Gastrocnemius medialis (tissue), 4 donors: ENCODE measurements at regions not wholly inside any gene's neighbourhood (a gene's known extent, or its start where the extent isn't known, plus 50 kb on each side); places are given as distances from the start of the nearest gene placed in this dataset.
"Not testable (repeated sequence)": the region's sequence is repeated elsewhere in the genome, so short reads cannot be mapped to it uniquely, and the experiment has no call there.

Experiments
- ATAC-seq, 2 donors: fragments of 150-250 bp; one replicate each; pipeline ENCODE4 v1.9.1; 2016
- DNase-seq, 2 donors: peaks; one replicate each; pipeline ENCODE4 v3.0.0-alpha.2; 2019
- H3K27ac ChIP-seq, 4 donors: fragments of 200-600 bp; sonication (generic); 1 replicate in 1 of 4; 2 replicates in 3 of 4; pipeline ENCODE4 v1.5.1; 2016 to 2018; ENCODE audit warnings: mild to moderate bottlenecking in 2 of 4, moderate library complexity in 1 of 4
- H3K27me3 ChIP-seq, 3 donors: fragments of 200-600 bp; sonication (generic) in 2 of 3; 1 replicate in 1 of 3; 2 replicates in 2 of 3; pipeline versions ENCODE4 v1.5.1 to v1.6.0; 2016 to 2019; ENCODE audit warnings: mild to moderate bottlenecking in 1 of 3, moderate library complexity in 1 of 3
- H3K36me3 ChIP-seq, 2 donors: fragments of 200-600 bp; sonication (generic) in 1 of 2; one replicate each; pipeline ENCODE4 v1.5.1; 2017 to 2018
- H3K4me1 ChIP-seq, 2 donors: fragments of 200-600 bp; sonication (generic) in 1 of 2; one replicate each; pipeline ENCODE4 v1.5.1; 2016 to 2017; ENCODE audit warnings: mild to moderate bottlenecking in 2 of 2
- H3K4me3 ChIP-seq, 4 donors: fragments of 200-600 bp; sonication (generic) in 3 of 4; 1 replicate in 1 of 4; 2 replicates in 3 of 4; pipeline ENCODE4 v1.5.1; 2016 to 2019; ENCODE audit warnings: mild to moderate bottlenecking in 2 of 4
- H3K9me3 ChIP-seq, 3 donors: fragments of 200-600 bp; sonication (generic) in 2 of 3; 1 replicate in 1 of 3; 2 replicates in 2 of 3; pipeline ENCODE4 v1.5.1; 2016 to 2019
- POLR2A ChIP-seq, 2 donors: fragments of 450-650 bp; IDR thresholded peaks; one replicate each; pipeline ENCODE4 v1.6.1; 2017; ENCODE audit warnings: antibody characterized with exemption in 2 of 2, mild to moderate bottlenecking in 2 of 2, moderate library complexity in 2 of 2
- in situ Hi-C, 4 donors: fragments of 200-750 bp; cut with MboI; loops; one replicate each; pipeline versions ENCODE4 v1.15.0 to v1.8.0; 2017; ENCODE audit warnings: low sequenced_read_pairs in 4 of 4
- intact Hi-C: fragments of 100-400 bp; cut with DNase I; formaldehyde crosslinking; loops from one replicate; pipeline ENCODE4 v1.15.1; 2023; ENCODE audit warnings: low total_unique reads
- TF ChIP-seq, protein P1 (sequence below), 5 experiments: fragments of 450-650 bp in 3 of 5; fragments of 200-600 bp in 2 of 5; sonication (generic) in 2 of 5; IDR thresholded peaks in 4 of 5; conservative IDR thresholded peaks in 1 of 5; 1 replicate in 4 of 5; 2 replicates in 1 of 5; pipeline ENCODE4 v1.5.1; 2016 to 2019; ENCODE audit warnings: antibody characterized with exemption in 5 of 5, mild to moderate bottlenecking in 3 of 5, moderate library complexity in 3 of 5

DNA sequence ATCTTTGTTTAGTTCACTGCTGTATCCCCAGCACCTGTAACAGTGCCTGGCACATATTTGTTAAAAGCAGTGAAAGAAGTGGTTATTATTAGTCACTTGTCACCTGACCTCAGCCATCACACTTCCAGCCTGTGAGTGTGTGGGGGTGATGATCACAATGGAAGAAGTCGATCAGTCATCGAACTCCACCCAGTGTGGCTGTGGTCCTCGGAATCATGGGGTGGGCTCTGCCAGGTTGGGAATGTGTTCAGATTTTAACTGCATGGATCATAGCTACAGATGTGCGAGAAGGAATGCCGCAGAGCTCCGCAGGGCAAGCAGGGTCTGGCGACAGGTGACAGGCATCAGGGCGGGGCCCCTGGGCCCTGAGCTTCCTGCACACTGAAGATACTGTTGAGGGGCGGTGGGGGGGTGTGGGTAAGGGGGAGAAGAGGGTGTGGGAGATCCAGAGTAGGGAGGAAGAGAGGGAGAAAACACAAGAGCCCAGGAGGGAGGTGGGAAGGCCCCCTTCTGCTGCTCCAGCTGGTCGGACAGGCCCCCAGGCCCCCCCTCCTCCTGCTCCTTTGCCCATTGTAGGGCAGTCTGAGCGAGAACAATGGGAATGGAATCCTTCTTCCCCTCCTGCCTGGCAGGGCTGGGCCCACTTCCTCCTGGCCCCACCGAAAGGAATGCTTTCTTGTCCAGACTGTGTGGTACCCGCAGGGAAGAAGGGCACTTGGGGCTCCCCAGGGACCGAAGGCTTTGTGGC is 89.6 kb downstream of the SPRY4 start:
- H3K27me3 ChIP-seq = no peaks in the 10 kb centered on the region
- TF ChIP-seq, protein P1, sequence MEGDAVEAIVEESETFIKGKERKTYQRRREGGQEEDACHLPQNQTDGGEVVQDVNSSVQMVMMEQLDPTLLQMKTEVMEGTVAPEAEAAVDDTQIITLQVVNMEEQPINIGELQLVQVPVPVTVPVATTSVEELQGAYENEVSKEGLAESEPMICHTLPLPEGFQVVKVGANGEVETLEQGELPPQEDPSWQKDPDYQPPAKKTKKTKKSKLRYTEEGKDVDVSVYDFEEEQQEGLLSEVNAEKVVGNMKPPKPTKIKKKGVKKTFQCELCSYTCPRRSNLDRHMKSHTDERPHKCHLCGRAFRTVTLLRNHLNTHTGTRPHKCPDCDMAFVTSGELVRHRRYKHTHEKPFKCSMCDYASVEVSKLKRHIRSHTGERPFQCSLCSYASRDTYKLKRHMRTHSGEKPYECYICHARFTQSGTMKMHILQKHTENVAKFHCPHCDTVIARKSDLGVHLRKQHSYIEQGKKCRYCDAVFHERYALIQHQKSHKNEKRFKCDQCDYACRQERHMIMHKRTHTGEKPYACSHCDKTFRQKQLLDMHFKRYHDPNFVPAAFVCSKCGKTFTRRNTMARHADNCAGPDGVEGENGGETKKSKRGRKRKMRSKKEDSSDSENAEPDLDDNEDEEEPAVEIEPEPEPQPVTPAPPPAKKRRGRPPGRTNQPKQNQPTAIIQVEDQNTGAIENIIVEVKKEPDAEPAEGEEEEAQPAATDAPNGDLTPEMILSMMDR (IDR thresholded peaks at IDR 0.05 in 4 of 5, conservative IDR thresholded peaks at IDR 0.05 in 1 of 5) = no peak
- no peak for TF ChIP-seq POLR2A (IDR thresholded peaks at IDR 0.05)
- ATAC-seq (no peak), DNase-seq (no peak)
- H3K9me3 ChIP-seq = no peaks in the 10 kb centered on the region
- H3K36me3 ChIP-seq = no peaks in the 10 kb centered on the region
- in situ Hi-C loops (no loop called here), intact Hi-C loops (no loop called here)
- no peaks in the 10 kb centered on the region for H3K4me1 ChIP-seq
- H3K4me3 ChIP-seq = no peak overlapping the region
- H3K27ac ChIP-seq = no peak overlapping the region

DNA sequence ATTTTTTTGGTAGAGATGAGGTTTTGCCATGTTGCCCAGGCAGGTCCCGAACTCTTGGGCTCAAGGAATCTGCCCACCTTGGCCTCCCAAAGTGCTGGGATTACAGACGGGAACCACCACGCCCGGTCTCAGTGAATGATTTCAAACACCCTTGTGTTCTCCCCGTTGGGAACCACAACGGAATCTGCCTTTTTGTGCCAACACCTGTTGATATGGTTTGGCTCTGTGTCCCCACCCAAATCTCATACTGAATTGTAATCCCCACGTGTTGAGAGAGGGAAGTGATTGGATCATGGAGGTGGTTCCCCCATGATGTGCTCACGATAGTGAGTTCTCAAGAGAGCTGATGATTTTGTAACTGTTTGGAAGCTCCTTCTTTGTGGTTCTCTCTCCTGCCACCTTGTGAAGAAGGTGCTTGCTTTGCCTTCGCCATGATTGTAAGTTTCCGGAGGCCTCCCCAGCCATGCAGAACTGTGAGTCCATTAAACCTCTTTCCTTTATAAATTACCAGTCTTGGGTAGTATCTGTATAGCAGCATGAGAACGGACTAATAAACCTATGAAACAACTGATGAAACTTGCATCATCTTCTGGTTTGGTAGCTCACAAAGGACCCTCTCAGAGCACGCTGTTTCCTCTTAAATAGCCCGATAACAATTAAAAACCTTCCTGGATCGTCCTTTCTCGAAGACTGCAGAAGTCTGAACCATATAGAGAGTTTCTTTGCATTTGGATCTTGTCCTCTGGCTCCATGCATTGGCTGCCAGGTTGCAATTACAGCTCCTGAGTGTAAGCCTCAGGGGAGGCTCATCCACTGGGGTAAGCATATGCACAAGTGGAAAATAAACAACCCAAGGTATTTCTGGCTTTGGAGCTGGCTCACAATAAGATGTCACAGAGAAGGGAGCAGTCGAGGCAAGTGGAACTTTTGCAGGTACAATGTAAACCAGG is 91.5 kb downstream of the SPRY4 start:
- no peak overlapping the region for H3K4me3 ChIP-seq
- no peaks in the 10 kb centered on the region for H3K36me3 ChIP-seq
- ATAC-seq = no peak
- H3K9me3 ChIP-seq = no peaks in the 10 kb centered on the region
- DNase-seq = no peak
- no peaks in the 10 kb centered on the region for H3K4me1 ChIP-seq
- no peak overlapping the region for H3K27ac ChIP-seq
- no peaks in the 10 kb centered on the region for H3K27me3 ChIP-seq
- in situ Hi-C loops (no loop called here), intact Hi-C loops (no loop called here)
- no peak for TF ChIP-seq POLR2A (IDR thresholded peaks at IDR 0.05)
- TF ChIP-seq, protein P1 (IDR thresholded peaks at IDR 0.05 in 4 of 5, conservative IDR thresholded peaks at IDR 0.05 in 1 of 5) = no peak

DNA sequence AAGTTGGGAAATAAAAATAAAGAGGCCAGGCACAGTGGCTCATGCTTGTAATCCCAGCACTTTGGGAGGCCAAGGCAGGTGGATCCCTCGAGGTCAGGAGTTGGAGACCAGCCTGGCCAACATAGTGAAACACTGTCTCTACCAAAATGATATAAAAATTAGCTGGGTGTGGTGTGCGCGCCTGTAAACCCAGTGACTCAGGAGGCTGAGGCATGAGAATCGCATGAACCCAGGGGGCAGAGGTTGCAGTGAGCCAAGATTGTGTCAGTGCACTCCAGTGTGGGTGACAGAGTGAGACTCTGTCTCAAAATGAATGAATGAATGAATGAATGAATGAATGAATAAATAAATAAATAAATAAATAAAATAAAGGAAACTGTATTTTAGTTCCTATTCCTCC is 93.9 kb downstream of the SPRY4 start:
- H3K4me1 ChIP-seq, in situ Hi-C loops, H3K36me3 ChIP-seq, intact Hi-C loops, H3K4me3 ChIP-seq, H3K27ac ChIP-seq, DNase-seq, H3K9me3 ChIP-seq, ATAC-seq, H3K27me3 ChIP-seq: not testable (repeated sequence)

GRCh38 chr5:142225141-142225540 is 99.7 kb downstream of the SPRY4 start:
- DNase-seq (no peak), ATAC-seq (no peak)
- Histone ChIP-seq H3K36me3 (no peaks in the 10 kb centered on the region), H3K4me3 (no peak overlapping the region), H3K27me3 (no peaks in the 10 kb centered on the region), H3K9me3 (no peaks in the 10 kb centered on the region), H3K27ac (no peak overlapping the region), H3K4me1 (no peaks in the 10 kb centered on the region)
- in situ Hi-C loops = no loop called here
- TF ChIP-seq POLR2A (IDR thresholded peaks at IDR 0.05) = no peak
- TF ChIP-seq, protein P1 (IDR thresholded peaks at IDR 0.05 in 4 of 5, conservative IDR thresholded peaks at IDR 0.05 in 1 of 5) = no peak
- intact Hi-C loops = no loop called here

- in situ Hi-C loops = no loop called here
- TF ChIP-seq POLR2A (IDR thresholded peaks at IDR 0.05) = no peak
- TF ChIP-seq, protein P1 (IDR thresholded peaks at IDR 0.05 in 4 of 5, conservative IDR thresholded peaks at IDR 0.05 in 1 of 5) = no peak
- Histone ChIP-seq H3K9me3 (no peaks in the 10 kb centered on the region), H3K27ac (no peak overlapping the region), H3K4me1 (no peaks in the 10 kb centered on the region), H3K36me3 (no peaks in the 10 kb centered on the region), H3K27me3 (no peaks in the 10 kb centered on the region), H3K4me3 (no peak overlapping the region)
- DNase-seq = no peak
- intact Hi-C loops = no loop called here
- no peak for ATAC-seq
These were observed 101.8 kb downstream of the SPRY4 start for GRCh38 chr5:142222866-142223558.
